GM23338 (cell line): ENCODE measurements at regions not wholly inside any gene's neighbourhood (a gene's known extent, or its start where the extent isn't known, plus 50 kb on each side); places are given as distances from the start of the nearest gene placed in this dataset.

Experiments
- ATAC-seq: fragments of 200-7000 bp; cut with Tn5 transposase; 3 replicates; pipeline ENCODE4 v1.9.1; 2020
- DNase-seq: peaks from one replicate; pipeline ENCODE4 v3.0.0-alpha.2; 2015; ENCODE audit warnings: low spot score
- H2AFZ ChIP-seq: fragments of 200-600 bp; sonication (generic); 2 replicates; pipeline ENCODE4 v1.8.0; 2016; ENCODE audit warnings: antibody characterized with exemption, mild to moderate bottlenecking, moderate library complexity
- H3F3A ChIP-seq: fragments of 200-600 bp; sonication (generic); replicated peaks from 2 replicates; pipeline ENCODE4 v1.8.0; 2017; ENCODE audit warnings: antibody characterized with exemption, mixed run types, low read depth
- H3K27ac ChIP-seq: fragments of 200-600 bp; sonication (generic); 2 replicates; pipeline ENCODE4 v1.6.1; 2016; ENCODE audit warnings: low read depth
- H3K27me3 ChIP-seq: fragments of 200-600 bp; sonication (generic); 2 replicates; pipeline ENCODE4 v1.8.0; 2016; ENCODE audit warnings: mild to moderate bottlenecking, mixed run types, moderate library complexity; ENCODE audit not compliant: insufficient read depth
- H3K36me3 ChIP-seq: fragments of 200-600 bp; sonication (generic); 2 replicates; pipeline ENCODE4 v1.8.0; 2016; ENCODE audit warnings: mild to moderate bottlenecking; ENCODE audit not compliant: insufficient read depth
- H3K4me1 ChIP-seq: fragments of 200-600 bp; sonication (generic); 2 replicates; pipeline ENCODE4 v1.8.0; 2016; ENCODE audit warnings: mild to moderate bottlenecking, moderate library complexity; ENCODE audit not compliant: insufficient read depth
- H3K4me2 ChIP-seq: fragments of 200-600 bp; sonication (generic); 2 replicates; pipeline ENCODE4 v1.7.1; 2017; ENCODE audit warnings: mixed run types
- H3K4me3 ChIP-seq: fragments of 200-600 bp; sonication (generic); 2 replicates; pipeline ENCODE4 v1.6.1; 2016; ENCODE audit warnings: mixed run types
- H3K79me2 ChIP-seq: fragments of 200-600 bp; sonication (generic); replicated peaks from 2 replicates; pipeline ENCODE4 v1.8.0; 2017; ENCODE audit warnings: mild to moderate bottlenecking; ENCODE audit not compliant: insufficient read depth
- H3K9me2 ChIP-seq: fragments of 200-600 bp; sonication (generic); 2 replicates; pipeline ENCODE4 v1.8.0; 2017; ENCODE audit not compliant: insufficient read depth
- H4K20me1 ChIP-seq: fragments of 200-600 bp; sonication (generic); replicated peaks from 2 replicates; pipeline ENCODE4 v1.8.0; 2017; ENCODE audit warnings: mild to moderate bottlenecking; ENCODE audit not compliant: insufficient read depth
- H3K27ac Mint-ChIP-seq: 2 replicates; pipeline ENCODE4 v1.8.0; 2020; ENCODE audit warnings: inconsistent platforms, mild to moderate bottlenecking, moderate library complexity, mixed read lengths
- H3K27me3 Mint-ChIP-seq: 3 replicates; pipeline ENCODE4 v1.8.0; 2022; ENCODE audit warnings: low read depth, mild to moderate bottlenecking, moderate library complexity, mixed read lengths, inconsistent platforms; ENCODE audit not compliant: insufficient read depth, poor library complexity
- H3K36me3 Mint-ChIP-seq: 3 replicates; pipeline ENCODE4 v1.8.0; 2021; ENCODE audit warnings: low read depth, mild to moderate bottlenecking, inconsistent platforms, moderate library complexity, mixed read lengths
- H3K4me1 Mint-ChIP-seq: 3 replicates; pipeline ENCODE4 v1.8.0; 2020; ENCODE audit warnings: mild to moderate bottlenecking, inconsistent platforms, mixed read lengths
- H3K4me3 Mint-ChIP-seq: 3 replicates; pipeline ENCODE4 v1.8.0; 2021; ENCODE audit warnings: moderate library complexity, mild to moderate bottlenecking, inconsistent platforms, mixed read lengths
- H3K9me3 Mint-ChIP-seq: 3 replicates; pipeline ENCODE4 v1.8.0; 2020; ENCODE audit warnings: moderate library complexity, mild to moderate bottlenecking, inconsistent platforms, mixed read lengths
- CREB1 ChIP-seq: fragments of 250-450 bp; sonication (Bioruptor Pico); IDR thresholded peaks from 2 replicates; pipeline ENCODE4 v1.5.0; 2020; ENCODE audit warnings: low read depth, mild to moderate bottlenecking, moderate library complexity
- EZH2 ChIP-seq: fragments of 200-600 bp; sonication (generic); IDR thresholded peaks from one replicate; pipeline ENCODE4 v1.8.0; 2017; ENCODE audit warnings: antibody characterized with exemption, mild to moderate bottlenecking, low read depth; ENCODE audit not compliant: unreplicated experiment
- EZH2phosphoT487 ChIP-seq: fragments of 200-600 bp; sonication (generic); IDR thresholded peaks from one replicate; pipeline ENCODE4 v1.8.1; 2018; ENCODE audit warnings: antibody characterized with exemption; ENCODE audit not compliant: unreplicated experiment
- JUNB ChIP-seq: IDR thresholded peaks from one replicate; pipeline ENCODE4 v1.6.1; 2016; ENCODE audit warnings: antibody characterized with exemption; ENCODE audit not compliant: unreplicated experiment
- NANOG ChIP-seq: IDR thresholded peaks from 2 replicates; pipeline ENCODE4 v1.6.1; 2016; ENCODE audit warnings: antibody characterized with exemption, borderline replicate concordance
- POLR2AphosphoS5 ChIP-seq: IDR thresholded peaks from 2 replicates; pipeline ENCODE4 v1.6.1; 2016; ENCODE audit warnings: antibody characterized with exemption, low read depth
- STAT1 ChIP-seq: IDR thresholded peaks from one replicate; pipeline ENCODE4 v1.6.1; 2016; ENCODE audit warnings: antibody characterized with exemption; ENCODE audit not compliant: unreplicated experiment
- ZNF331 ChIP-seq: fragments of 250-450 bp; sonication (Bioruptor Pico); IDR thresholded peaks from 2 replicates; pipeline ENCODE4 v1.5.0; 2020; ENCODE audit warnings: low read depth, mild to moderate bottlenecking, moderate library complexity
- TF ChIP-seq, protein P1 (sequence below): IDR thresholded peaks from 2 replicates; pipeline ENCODE4 v1.6.1; 2016; ENCODE audit warnings: antibody characterized with exemption
- TF ChIP-seq, protein P2 (sequence below): IDR thresholded peaks from one replicate; pipeline ENCODE4 v1.6.1; 2018; ENCODE audit warnings: antibody characterized with exemption; ENCODE audit not compliant: unreplicated experiment
- TF ChIP-seq, protein P3 (sequence below), 2 experiments: fragments of 200-600 bp in 1 of 2; sonication (generic) in 1 of 2; conservative IDR thresholded peaks; 2 replicates each; pipeline versions ENCODE4 v1.5.1 to v1.6.1; 2016 to 2017; ENCODE audit warnings: antibody characterized with exemption in 2 of 2, low read depth in 2 of 2, mild to moderate bottlenecking in 2 of 2, moderate library complexity in 1 of 2

DNA sequence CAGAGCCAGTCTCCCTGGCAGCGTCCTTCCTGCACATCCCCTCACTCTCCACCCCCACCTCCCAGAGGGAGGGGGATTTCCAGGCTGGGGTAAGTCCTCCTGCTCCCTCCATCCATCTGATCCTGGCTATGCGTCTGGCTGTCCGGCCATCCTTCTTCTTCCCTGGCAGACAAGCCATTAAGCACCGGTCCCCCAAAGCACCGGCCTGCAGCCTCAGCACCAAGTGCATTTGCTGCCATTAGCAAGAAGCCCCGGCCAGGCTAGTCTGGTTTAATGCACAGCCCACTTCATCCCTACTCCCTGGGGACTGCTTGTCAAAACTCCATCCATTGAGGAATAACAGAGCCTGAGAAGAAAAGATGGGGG lies 208.7 kb upstream of the IER5L start:
- Histone ChIP-seq H3K27ac (no peak overlapping the region), H3K36me3 (no peaks in the 10 kb centered on the region), H2AFZ (no peak overlapping the region), H3K79me2 (no peaks in the 10 kb centered on the region), H3K4me1 (peaks cover 12% of the 10 kb centered on the region), H3K9me2 (no peaks in the 10 kb centered on the region), H3K27me3 (peaks cover 23% of the 10 kb centered on the region), H3F3A (0 out of 2 replicates have a peak, but pooled peaks cover 5% of the 10 kb centered on the region), H3K4me2 (no peak overlapping the region), H3K4me3 (no peak overlapping the region), H4K20me1 (no peaks in the 10 kb centered on the region)
- H3K27ac Mint-ChIP-seq, result no peak overlapping the region
- TF ChIP-seq EZH2 (no peak), JUNB (no peak), NANOG (no peak), POLR2AphosphoS5 (no peak), CREB1 (CRISPR knock-in tag) (no peak)
- TF ChIP-seq, protein P1, sequence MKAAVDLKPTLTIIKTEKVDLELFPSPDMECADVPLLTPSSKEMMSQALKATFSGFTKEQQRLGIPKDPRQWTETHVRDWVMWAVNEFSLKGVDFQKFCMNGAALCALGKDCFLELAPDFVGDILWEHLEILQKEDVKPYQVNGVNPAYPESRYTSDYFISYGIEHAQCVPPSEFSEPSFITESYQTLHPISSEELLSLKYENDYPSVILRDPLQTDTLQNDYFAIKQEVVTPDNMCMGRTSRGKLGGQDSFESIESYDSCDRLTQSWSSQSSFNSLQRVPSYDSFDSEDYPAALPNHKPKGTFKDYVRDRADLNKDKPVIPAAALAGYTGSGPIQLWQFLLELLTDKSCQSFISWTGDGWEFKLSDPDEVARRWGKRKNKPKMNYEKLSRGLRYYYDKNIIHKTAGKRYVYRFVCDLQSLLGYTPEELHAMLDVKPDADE, result no peak
- TF ChIP-seq, protein P2, sequence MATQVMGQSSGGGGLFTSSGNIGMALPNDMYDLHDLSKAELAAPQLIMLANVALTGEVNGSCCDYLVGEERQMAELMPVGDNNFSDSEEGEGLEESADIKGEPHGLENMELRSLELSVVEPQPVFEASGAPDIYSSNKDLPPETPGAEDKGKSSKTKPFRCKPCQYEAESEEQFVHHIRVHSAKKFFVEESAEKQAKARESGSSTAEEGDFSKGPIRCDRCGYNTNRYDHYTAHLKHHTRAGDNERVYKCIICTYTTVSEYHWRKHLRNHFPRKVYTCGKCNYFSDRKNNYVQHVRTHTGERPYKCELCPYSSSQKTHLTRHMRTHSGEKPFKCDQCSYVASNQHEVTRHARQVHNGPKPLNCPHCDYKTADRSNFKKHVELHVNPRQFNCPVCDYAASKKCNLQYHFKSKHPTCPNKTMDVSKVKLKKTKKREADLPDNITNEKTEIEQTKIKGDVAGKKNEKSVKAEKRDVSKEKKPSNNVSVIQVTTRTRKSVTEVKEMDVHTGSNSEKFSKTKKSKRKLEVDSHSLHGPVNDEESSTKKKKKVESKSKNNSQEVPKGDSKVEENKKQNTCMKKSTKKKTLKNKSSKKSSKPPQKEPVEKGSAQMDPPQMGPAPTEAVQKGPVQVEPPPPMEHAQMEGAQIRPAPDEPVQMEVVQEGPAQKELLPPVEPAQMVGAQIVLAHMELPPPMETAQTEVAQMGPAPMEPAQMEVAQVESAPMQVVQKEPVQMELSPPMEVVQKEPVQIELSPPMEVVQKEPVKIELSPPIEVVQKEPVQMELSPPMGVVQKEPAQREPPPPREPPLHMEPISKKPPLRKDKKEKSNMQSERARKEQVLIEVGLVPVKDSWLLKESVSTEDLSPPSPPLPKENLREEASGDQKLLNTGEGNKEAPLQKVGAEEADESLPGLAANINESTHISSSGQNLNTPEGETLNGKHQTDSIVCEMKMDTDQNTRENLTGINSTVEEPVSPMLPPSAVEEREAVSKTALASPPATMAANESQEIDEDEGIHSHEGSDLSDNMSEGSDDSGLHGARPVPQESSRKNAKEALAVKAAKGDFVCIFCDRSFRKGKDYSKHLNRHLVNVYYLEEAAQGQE, result no peak
- H3K4me3 Mint-ChIP-seq, result no peak overlapping the region
- H3K36me3 Mint-ChIP-seq, result no peaks in the 10 kb centered on the region
- DNase-seq (no peak), ATAC-seq (no peak)
- H3K4me1 Mint-ChIP-seq, result peaks cover 13% of the 10 kb centered on the region
- peaks cover 29% of the 10 kb centered on the region for H3K27me3 Mint-ChIP-seq
- H3K9me3 Mint-ChIP-seq, result no peaks in the 10 kb centered on the region

DNA sequence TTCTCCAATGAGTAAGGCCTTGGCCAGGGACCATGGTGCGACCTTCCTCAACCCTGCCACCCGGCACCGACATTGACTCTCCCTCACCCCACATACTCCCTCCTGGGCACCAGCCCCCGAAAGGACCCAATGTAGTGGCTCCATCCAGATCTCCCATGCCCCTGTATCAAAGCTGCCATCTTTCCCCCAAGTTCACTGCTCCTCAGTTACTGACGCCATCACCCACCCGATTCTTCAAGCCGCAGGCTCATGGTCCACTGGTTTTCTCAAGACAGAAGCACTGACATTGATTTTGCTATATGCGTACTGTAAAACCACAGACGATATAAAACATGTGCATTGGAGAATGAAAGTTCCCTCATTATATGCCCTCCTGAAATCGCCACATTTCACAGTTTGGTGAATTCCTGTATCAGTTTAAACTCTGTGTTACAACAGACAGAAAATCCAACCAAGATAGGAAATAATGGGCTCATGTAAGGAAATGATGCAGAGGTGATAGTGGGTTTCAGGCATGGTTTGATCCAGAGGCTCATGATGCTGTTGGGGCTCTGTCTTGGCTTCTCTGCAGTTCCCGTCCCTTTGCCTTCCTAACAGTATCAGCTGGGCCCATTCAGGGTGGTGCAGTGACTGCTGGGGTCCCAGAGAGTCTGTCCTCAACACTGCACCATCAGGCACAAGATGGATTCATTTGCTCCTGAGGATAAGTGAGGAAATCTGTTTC lies 207.3 kb upstream of the IER5L start:
- H4K20me1 ChIP-seq, result no peaks in the 10 kb centered on the region
- peaks cover 12% of the 10 kb centered on the region for H3K4me1 ChIP-seq
- ATAC-seq, result no peak
- Mint-ChIP-seq H3K4me1 (peaks cover 20% of the 10 kb centered on the region), H3K27me3 (peaks cover 29% of the 10 kb centered on the region), H3K27ac (no peak overlapping the region), H3K4me3 (peak overlapping the region; percentile 31; the same call in 1 of the 3 replicates), H3K9me3 (no peaks in the 10 kb centered on the region), H3K36me3 (no peaks in the 10 kb centered on the region)
- no peak for DNase-seq
- no peak overlapping the region for H3K27ac ChIP-seq
- H3K4me3 ChIP-seq, result no peak overlapping the region
- H3K4me2 ChIP-seq, result no peak overlapping the region
- 0 out of 2 replicates have a peak, but pooled peaks cover 5% of the 10 kb centered on the region for H3F3A ChIP-seq
- H3K79me2 ChIP-seq, result no peaks in the 10 kb centered on the region
- H2AFZ ChIP-seq, result no peak overlapping the region
- H3K9me2 ChIP-seq, result no peaks in the 10 kb centered on the region
- H3K36me3 ChIP-seq, result no peaks in the 10 kb centered on the region
- H3K27me3 ChIP-seq, result peaks cover 23% of the 10 kb centered on the region
- TF ChIP-seq CREB1 (CRISPR knock-in tag) (no peak), STAT1 (no peak), EZH2phosphoT487 (no peak), NANOG (no peak), ZNF331 (CRISPR knock-in tag) (no peak)
- TF ChIP-seq, protein P2, result no peak
- TF ChIP-seq, protein P3, sequence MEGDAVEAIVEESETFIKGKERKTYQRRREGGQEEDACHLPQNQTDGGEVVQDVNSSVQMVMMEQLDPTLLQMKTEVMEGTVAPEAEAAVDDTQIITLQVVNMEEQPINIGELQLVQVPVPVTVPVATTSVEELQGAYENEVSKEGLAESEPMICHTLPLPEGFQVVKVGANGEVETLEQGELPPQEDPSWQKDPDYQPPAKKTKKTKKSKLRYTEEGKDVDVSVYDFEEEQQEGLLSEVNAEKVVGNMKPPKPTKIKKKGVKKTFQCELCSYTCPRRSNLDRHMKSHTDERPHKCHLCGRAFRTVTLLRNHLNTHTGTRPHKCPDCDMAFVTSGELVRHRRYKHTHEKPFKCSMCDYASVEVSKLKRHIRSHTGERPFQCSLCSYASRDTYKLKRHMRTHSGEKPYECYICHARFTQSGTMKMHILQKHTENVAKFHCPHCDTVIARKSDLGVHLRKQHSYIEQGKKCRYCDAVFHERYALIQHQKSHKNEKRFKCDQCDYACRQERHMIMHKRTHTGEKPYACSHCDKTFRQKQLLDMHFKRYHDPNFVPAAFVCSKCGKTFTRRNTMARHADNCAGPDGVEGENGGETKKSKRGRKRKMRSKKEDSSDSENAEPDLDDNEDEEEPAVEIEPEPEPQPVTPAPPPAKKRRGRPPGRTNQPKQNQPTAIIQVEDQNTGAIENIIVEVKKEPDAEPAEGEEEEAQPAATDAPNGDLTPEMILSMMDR (conservative IDR thresholded peaks at IDR 0.05; ENCODE audit: low read depth in 2 of 2), result no peak
